ENCODE measurements at regions not wholly inside any gene's neighbourhood (a gene's known extent, or its start where the extent isn't known, plus 50 kb on each side); places are given as distances from the start of the nearest gene placed in this dataset.

DNA sequence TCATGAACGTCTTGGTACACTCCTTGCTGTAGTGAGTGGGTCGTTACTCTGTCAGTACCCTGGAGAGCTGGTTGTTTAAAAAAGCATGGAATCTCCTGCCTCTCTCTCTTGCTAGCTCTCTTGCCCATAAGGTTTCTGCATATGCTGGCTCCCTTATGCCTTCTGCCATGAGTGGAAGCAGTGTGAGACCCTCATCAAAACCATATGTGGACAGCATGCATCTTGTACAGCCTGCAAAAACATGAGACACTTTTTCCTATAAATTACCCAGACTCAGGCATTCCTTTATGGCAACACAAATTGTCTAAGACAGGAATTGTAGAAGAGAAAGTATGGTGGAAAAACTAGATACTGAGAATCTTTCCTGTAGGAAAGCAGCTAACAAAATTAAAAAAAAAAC, 516.3 kb downstream of the SLITRK6 start:
- DNase-seq = no peak

DNA sequence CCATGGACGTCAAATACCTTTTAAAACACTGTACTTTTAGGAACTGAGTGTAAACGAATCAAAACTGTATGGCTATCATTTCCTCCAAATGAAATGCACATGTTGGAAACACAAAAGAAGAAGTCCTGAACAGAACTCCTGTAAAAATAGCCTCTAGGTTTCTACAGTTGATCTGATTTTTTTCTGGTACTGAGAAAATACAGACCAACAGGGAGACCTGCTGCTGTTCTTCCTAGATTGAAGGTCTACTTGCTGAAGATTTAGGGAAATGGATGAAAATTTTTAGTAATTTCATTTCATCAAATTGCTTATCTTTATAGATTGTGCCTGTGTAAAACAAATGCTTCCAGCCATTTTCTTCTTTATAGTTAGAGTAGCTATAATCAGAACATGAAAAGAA, 520.4 kb downstream of the SLITRK6 start:
- no peak for DNase-seq

DNA sequence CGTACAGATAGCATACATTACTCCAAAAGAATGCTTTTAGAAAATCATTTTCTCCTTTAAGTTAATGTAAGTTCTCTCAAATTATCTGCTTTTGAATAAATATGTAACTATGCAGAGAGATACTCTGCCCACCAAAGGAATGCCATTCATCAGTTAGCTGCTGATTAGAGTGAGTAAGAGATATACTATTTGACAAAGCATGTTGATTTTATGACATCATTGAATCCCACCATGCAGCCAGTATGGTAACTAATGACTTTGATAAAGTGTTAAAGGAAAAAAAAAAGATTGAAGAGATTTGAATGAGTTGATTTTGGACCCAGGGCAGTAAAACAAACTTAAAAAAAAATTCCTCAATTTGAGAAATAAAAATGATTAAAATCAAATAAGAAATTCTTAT, 521.5 kb downstream of the SLITRK6 start:
- DNase-seq = no peak

DNA sequence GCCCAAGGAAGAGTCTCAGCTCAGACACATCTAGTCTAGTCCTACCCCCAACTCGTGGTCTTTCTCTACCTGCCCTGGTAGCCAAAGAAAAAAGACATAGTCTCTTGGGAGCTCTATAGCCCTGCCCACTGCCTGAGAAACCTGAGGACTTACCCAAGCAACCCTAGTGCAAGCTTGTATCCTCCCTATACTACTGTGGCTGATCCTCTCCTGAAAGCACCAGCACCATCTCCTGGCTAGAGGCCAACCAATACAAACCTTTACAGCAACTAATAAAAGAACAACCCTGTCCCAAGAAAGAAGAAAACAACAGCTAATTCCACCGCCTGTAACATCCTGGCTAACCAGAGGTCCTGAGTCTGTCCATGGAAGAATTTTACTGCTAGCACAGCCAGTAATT, 532.4 kb downstream of the SLITRK6 start:
- no peak for DNase-seq

DNA sequence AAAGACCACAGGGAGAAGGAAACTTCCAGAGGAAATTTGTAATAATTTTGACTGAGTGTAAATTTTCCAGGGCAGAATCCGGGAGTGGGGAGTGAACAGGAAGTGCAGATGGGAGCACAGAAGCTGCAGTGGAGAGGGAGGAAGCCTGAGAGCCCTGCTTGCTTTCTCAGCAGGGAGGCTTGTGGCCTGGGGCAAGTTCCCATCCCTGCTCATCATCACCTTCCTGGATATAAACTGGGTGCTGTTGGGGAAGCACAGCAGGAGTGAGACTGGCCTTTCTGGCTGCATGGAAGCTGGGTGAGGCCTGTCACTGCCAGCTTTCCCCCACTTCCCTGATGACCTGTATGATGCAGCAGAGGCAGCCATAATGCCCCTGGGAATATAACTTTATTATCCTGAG, 532.9 kb downstream of the SLITRK6 start:
- DNase-seq = no peak

DNA sequence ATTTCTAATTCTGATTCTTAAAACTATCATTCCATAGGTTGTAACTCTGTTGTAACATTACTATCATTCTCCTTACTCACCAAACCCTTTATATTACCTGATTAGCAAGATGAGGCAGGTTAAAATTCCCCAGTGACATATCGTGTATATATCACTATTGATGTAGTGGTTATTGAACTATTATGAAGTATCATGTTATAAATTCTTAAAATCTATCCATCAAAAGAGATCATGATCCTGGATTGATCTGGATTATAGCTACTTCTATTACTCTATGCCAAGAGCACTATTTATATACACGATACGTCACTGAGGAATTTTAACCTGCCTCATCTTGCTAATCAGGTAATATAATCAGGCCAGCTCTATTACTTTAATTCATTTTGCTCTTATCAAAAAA, 533.9 kb downstream of the SLITRK6 start:
- no peak for DNase-seq

DNA sequence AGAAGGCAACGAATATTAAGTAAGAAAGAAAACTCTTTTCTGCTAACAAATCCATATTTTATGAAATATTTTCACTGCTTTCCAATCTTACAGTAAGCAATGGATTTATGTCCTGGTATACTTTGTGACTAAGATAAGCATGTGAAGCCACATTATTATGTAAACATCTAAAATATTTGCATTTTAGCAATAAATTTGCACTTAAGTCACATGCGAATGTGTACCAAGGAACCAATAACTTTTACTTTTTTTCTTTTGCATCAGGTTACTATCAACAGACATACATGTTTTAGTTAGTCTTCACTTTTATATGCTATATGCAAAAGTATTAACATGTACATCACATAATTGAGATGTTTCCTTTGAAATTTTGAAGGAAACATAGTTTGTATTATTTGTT, 536.7 kb downstream of the SLITRK6 start:
- DNase-seq = no peak

DNA sequence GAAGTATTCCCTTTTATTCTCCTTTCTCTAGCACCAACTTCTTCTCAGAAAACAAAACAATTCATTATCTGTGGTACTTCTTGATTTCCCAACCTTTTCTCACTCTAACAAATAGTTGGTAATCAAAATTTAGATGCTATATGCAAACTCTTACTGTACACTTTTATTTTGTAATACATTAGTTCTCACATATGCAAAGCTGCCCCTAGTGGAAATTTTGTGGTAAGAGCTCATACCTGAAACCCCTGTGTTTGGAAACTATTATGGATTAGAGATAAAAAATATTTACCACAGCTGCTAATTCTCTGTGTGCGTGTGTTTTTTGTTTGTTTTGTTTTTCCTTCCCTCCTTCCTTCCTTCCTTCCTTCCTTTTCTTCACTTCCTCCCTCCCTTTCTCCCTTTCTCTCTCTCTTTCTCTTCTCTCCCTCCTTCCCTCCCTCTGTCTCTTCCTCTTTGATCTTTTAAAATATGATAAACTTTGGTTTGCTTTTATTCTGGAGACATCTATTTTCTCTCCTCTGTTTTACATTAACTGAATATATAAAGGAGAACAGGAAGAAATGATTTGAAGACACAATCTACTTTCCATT, 537.4 kb downstream of the SLITRK6 start:
- DNase-seq = no peak

DNA sequence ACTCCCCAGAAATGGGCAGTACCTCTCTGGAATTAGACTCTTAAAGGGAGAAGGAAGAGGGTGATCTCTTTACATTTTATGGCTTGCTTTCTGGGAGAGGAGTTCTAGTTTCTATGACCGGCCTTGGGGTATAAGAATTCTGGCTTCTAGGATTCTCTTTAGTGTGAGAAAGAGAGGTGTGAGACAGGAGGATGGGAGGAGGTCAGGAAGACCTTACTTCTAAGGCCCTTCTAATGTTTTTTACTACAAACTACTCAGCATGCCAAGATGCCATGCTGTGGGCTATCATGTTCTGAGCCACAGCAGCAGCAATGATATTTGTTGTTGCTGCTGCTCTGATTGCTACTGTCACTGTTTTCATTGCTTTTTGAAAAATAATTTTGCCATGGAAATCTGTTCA, 538.3 kb downstream of the SLITRK6 start:
- DNase-seq = no peak

DNA sequence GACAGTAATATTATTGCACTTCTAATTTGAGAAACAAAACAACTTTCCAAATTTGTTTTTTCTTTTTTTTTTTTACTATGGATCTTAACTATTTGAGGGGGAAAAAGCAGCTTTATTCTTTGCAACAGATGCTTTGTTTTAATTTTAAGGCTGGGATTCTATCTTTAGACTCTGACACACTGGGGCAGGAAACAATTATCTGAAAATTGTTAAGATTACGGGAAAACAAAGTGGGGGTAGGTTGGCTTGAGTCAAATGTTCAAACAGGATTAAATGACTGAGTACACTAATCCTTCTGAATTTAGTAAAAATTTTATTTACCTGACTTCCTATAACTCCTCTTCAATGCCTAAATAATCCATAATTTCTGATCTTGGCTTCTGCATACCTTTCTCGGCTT, 543.2 kb downstream of the SLITRK6 start:
- no peak for DNase-seq

DNA sequence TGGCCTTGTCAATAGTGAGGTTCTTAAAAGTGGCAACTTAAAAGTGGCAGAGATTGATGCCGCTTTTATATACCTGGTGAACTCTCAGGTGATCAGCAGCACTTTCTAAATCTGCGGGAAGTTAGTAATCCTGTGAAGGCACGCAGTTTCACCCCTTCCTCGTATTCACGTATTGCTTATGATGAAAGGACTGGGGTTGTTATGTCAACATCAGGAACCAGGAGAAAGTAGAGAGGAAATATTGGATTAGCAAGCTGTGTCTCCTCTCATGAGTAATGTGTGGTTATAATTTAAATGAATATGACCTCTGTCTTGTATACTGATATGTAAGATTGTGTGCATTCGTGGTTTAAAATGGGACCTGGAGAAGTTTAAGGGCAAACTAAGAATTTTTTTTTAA, 544.6 kb downstream of the SLITRK6 start:
- no peak for DNase-seq

DNA sequence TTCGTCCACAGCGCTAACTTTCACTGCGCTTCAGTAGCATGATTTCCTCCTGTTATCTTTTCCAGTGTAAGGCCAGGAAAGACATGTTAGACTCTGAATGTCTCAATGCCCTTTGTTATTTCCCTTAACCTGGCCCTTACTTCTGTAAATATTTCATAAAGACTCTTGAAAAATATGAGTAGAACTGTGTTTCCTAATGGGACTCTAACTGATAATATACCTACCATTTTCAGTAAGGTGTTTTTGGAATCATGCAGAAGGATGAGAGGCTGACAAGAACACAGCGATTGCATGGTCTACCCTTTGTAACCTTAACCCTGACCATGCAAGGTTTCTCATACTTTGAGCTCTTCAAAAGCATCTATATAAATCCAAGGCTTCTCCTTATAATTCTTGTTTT, 550.1 kb downstream of the SLITRK6 start:
- no peak for DNase-seq

DNA sequence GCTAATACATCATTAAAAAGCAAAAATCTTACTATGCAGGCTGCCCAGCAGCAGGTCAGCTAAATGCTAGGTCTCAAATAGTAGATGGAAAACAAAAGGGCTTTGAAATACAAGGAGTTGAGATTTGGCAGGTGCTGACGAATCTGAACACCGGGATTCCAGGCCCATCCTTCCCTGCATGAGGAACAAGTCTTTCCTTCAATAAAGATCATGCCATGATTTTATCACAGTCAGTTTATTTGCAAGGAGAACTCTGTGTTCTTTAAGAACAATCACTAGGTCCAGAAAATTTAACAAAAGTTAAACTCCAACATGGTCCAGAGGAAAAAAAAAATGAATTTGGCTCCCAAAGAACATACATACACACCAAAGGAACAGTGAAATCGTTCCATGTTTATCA, 551.4 kb downstream of the SLITRK6 start:
- no peak for DNase-seq

DNA sequence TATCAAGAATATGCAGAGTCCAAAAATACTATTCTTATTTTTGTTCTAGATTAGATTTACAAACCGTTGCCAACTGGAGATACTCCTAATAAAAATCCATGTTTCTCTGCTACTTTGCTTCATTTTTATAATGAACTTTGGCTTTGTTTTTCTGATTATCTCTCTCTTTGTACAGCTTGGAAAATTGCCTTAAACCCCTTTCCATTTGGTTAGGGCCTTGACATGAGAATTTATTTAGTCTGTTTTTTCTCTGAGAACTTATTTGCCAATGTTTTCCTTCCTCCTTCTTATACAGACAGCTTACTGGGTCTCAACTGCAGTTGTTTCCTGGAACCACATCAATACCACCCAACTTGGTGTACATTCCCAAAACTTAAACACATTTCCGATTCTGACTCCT, 555.4 kb downstream of the SLITRK6 start:
- DNase-seq = no peak

DNA sequence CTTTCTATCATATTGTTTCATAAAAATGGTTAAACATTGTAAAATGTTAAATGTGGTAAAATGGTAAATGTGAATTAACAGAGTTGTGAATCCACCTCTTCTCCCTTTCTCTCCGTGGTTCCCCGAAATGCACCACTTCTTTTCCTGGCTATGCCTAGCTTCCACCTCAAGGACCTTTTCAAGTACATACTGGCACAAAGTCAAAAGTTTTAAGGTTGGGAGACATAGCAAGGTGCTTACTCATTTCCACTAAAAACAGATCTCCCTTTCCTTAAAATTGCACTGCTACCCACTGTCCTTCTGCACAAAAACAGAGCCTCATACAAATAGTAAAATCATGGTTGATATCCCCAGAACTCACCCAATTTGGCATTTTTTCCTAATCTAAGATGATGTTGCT, 558.2 kb downstream of the SLITRK6 start:
- DNase-seq = no peak

DNA sequence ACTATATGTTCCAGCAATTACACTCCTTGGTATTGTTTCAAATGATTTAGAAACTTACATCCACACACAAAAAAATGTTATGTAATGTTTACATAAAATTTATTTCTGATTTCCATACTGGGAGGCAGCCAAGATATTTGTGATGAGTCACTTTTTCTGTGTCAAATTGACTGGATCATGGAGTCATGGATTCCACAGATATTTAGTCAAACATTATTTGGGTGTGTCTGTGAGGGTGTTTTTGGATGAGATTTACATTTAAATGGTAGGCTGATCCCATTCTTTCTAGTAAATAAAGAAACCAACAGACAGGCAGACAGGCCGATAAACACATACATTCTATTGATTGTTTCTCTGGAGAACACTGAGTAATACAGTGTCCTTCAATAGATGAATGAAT, 562.8 kb downstream of the SLITRK6 start:
- no peak for DNase-seq

DNA sequence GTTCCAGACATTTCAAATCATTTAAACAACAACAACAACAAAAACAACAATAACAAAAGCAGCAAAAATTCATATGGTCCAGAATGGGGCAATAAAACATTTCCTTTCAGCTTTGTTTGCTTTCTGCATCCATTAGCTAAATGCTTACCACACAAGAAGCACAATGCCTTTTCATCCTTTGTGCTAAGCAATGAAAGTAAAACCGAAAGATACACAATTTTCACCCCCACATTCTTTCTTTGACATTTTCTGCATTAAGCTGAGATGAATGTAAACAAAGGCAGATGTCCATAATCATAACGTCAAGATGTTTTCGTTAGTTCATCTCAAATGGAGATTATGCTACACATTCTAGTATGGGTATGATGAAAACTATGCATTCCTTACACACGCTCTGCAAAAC, 568.5 kb downstream of the SLITRK6 start:
- no peak for DNase-seq

DNA sequence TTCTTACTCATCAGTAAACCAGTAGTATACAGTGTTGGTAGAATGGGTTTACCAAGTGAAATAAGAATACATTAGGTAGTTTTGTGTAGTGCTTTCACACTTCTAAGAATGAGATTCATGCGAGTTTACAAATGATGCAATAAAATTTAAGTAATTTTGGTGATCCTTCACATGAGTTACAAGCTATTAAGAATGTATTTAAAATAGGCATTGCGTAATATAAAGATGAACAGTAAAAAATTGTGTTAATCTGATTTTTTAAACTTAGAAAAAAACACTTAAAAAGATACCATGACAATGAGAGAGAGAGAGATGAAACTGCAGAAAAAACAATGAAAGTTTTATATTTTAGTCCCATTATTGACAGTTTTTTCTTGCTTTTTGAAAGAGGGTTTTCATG, 570.5 kb downstream of the SLITRK6 start:
- no peak for DNase-seq

DNA sequence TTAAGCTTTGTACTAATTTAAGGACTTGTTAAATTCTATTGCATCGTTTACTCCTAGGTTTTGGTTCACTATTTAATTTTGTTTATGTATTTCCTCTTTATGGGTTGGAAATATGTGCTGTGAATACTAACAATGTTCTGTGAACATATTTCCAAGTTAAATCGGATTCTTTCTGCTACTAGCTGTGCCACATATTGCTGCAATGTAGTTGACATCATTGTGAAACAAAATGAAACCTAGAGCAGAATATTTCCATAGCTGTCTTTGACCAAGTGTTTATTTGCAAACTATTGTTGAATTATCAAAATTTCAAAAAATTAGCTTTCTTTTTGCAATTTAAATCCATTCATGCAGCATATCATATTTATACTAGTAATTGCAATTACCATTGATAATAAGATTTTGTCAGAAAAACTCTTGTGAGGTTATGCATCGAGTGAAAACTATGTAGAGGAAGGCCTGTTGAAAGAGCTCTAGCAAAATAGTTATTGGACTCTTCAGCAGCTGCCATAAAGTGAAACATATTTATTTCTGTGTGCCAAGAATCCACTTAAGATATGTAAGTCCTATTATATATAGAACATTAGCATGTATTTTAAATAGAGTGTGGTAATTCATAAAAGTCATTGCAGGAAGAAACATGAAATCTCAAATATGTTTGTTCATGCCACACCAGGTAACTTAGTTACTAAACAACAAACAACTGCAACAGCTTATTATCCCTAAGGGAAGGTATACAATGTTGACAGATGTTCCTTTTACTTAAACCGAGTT, 575.1 kb downstream of the SLITRK6 start:
- DNase-seq = no peak

DNA sequence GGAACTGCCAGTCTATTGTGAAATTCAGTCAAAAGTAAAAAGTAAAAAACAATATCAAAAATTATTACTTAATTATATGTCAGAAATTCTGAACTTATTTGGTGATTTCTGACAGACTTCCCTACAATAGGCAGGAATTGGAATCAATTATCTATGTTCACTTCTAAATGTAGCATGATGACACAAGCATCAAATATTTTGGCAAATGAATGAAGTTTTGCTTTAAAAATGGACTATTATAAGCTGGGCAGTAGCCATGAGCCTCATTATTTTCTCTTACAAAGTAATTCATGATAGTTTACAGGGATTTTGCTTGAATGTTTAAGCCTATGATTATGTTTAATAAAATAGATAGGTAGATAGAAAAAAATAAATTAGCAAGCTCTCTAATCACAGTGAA, 582.6 kb downstream of the SLITRK6 start:
- DNase-seq = no peak

DNA sequence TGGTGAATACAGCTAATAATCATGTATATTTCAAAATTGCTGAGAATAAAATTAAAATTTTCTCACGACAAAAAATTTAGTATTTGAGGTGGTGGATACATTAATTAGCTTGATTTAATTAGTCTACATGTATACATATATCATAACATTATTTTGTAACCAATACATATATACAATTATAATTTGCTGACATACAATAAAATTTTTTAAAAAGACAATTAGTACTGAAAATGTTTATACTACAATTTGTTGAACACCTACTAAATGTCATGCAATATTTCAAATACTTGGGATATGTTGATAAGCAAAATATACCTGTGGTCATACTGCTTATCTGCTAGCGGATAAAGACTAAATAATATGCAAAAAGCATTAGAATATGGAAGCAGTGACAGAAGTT, 586.5 kb downstream of the SLITRK6 start:
- DNase-seq = no peak

DNA sequence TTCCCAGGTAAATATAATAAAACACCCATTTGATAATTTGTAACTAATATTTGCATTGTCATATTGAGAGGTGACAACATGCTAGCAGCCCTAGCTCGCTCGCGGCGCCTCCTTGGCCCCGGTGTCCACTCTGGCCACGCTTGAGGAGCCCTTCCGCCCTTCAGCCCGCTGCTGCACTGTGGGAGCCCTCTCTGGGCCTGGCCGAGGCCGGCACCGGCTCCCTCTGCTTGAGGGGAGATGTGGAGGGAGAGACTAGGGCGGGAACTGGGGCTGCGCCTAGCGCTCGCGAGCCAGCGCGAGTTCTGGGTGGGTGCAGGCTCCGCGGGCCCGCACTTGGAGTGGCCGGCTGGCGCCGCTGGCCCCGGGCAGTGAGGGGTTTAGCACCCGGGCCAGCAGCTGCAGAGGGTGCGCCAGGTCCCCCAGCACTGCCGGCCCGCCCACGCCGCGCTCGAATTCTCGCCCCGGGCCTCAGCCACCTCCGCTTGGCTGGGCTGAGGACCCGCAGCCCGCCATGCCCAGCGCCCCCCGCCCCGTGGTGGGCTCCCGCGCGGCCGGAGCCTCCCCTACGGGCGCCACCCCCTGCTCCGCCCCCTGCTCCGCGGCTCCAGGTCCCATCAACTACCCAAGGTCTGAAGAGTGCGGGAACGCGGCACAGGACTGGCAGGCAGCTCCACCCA, 594.4 kb downstream of the SLITRK6 start:
- no peak for DNase-seq

DNA sequence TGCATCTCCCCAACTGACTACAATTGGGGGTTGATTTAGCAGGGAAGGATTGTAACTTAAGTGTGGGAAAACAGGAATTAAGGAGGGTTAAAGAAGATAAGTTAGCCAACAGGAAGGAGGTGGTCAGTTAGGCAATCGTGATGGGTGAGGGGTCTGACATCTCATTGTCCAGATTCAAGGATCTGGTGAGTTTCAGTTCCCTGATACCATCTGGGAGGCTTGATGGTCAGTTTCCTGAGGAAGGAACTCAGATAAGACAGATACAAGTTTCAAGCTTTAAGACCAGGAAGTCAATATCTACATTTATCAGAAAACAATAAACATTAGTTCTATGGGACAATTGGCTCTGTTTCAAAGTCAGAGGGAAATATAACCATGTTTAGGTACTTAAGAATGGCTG, 601.8 kb downstream of the SLITRK6 start:
- DNase-seq = no peak

DNA sequence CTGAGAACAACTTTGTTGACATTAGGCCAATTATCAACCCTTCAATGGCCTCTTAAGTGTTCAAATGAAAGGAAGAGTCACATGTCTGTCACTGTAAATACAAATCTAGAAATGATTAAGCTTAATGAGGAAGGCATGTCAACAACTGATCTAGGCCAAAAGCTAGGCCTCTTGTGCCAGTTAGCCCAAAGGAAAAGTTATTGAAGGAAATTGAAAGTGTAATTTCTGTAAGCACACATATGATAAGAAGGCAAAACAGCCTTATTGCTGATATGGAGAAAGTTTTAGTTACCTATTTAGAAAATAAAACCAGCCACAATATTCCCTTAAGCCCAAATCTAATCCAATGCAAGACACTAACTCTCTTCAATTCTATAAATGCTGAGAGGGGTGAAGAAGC, 604.7 kb downstream of the SLITRK6 start:
- no peak for DNase-seq
